Activated CD4-positive, alpha-beta memory T cell treated with anti-CD3 and anti-CD28 coated beads for 36 hours (primary cell): ENCODE measurements at regions not wholly inside any gene's neighbourhood (a gene's known extent, or its start where the extent isn't known, plus 50 kb on each side); places are given as distances from the start of the nearest gene placed in this dataset.

Experiments
- CTCF ChIA-PET: fragments of 350-600 bp; sonication (Branson Sonifier 250); formaldehyde crosslinking; loops from one replicate; lab custom pipeline; 2021; ENCODE audit warnings: antibody characterized with exemption, inconsistent platforms; lab: Charles Lee
- POLR2A ChIA-PET: fragments of 350-600 bp; sonication (Branson Sonifier 250); formaldehyde crosslinking; loops from one replicate; lab custom pipeline; 2021; ENCODE audit warnings: antibody characterized with exemption; lab: Charles Lee
- DNase-seq: peaks from one replicate; pipeline ENCODE4 v3.0.0-alpha.2; 2020
- H3K27ac Mint-ChIP-seq: one replicate; pipeline ENCODE4 v1.8.0; 2021; ENCODE audit warnings: mixed read lengths
- H3K27me3 Mint-ChIP-seq: one replicate; pipeline ENCODE4 v1.8.0; 2021; ENCODE audit warnings: mixed read lengths
- H3K36me3 Mint-ChIP-seq: one replicate; pipeline ENCODE4 v1.8.0; 2021; ENCODE audit warnings: mixed read lengths
- H3K4me1 Mint-ChIP-seq: one replicate; pipeline ENCODE4 v1.8.0; 2021; ENCODE audit warnings: low read depth, mixed read lengths
- H3K4me3 Mint-ChIP-seq: one replicate; pipeline ENCODE4 v1.8.0; 2021; ENCODE audit warnings: mild to moderate bottlenecking, mixed read lengths
- H3K9me3 Mint-ChIP-seq: one replicate; pipeline ENCODE4 v1.8.0; 2021; ENCODE audit warnings: mixed read lengths
- intact Hi-C: fragments of 100-400 bp; cut with micrococcal nuclease; formaldehyde crosslinking; loops from one replicate; pipeline ENCODE4 v1.15.1; 2023

DNA sequence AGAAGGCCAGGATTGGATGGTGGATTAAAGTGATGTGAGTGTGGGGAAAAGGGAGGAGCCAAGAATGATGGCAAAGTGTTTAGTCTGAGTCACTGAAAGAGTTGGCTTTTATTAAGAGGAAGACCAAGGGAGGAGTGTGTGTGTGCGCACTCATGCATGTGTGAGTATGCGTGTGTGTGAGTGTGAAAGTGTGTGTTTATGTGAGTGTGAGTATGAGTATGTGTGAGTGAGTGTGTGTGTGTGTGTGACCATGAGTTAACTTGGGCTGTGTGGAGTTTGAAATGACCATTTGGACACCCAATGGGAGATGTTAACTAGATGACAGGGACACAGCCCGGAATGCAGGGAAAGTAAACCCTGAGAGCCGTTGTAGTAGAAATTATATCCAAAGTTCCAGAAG is 57.6 kb upstream of the EYA2 start:
- Mint-ChIP-seq H3K36me3 (no peaks in the 10 kb centered on the region), H3K4me1 (peaks cover 4% of the 10 kb centered on the region), H3K27ac (no peak overlapping the region), H3K4me3 (no peak overlapping the region), H3K9me3 (no peaks in the 10 kb centered on the region), H3K27me3 (peaks cover 17% of the 10 kb centered on the region)
- CTCF ChIA-PET = no interaction called here
- intact Hi-C loops = no loop called here
- POLR2A ChIA-PET = no interaction called here
- DNase-seq = no peak

DNA sequence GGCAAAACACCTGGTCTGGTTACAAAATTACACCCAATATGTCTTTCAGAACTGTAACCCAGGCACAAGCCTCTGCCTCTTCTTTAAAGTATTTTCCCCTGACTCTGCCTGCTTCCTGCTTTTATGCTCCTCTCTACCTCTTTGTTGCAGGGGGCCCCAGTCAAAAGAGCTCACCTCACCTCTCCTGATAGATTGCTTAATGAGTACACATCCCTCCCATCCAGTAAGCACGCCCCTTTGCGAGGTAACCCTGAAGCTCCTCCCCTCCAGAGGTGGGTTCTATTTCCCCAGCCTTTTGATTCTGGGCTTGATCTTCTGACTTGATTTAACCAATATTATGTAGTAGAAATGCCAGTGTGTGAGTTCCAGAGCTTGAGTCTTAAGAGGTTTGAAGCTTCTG is 56.6 kb upstream of the EYA2 start:
- Mint-ChIP-seq H3K36me3 (no peaks in the 10 kb centered on the region), H3K4me3 (no peak overlapping the region), H3K4me1 (peaks cover 3% of the 10 kb centered on the region), H3K9me3 (no peaks in the 10 kb centered on the region), H3K27ac (no peak overlapping the region), H3K27me3 (peaks cover 19% of the 10 kb centered on the region)
- intact Hi-C loops = no loop called here
- ChIA-PET CTCF (no interaction called here), POLR2A (no interaction called here)
- no peak for DNase-seq

DNA sequence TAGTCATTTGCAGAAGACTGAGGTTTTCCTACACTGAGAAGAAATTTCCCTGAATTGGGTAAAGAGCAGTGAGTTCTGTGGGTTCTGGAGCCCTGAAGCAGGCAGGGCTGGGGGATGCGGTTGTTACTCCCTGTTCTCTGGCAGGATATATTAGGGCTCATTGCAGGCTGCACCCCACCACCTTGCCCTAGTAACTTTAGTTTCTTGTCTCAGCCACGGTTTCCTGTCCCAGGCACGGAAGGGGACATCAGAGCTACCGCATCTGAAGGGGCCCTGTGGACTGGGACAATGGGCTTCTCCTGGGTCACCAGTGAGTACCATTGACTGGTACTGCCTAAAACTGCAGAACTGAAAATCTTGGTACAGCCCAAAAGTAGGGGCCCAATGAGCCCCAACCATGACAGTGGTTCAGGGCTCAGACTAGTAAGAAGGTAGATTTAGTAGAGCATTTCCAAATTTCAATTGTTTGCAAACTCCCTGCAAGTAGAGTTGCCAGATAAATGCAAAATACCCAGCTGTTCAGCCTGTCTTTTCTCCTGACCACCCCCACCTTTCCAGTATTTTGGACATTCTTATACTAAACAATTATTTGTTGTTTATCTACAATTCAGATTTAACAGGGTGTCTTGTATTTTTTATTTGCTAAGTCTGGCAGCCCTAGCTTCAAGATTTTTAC is 54.5 kb upstream of the EYA2 start:
- Mint-ChIP-seq H3K27ac (no peak overlapping the region), H3K36me3 (no peaks in the 10 kb centered on the region), H3K4me1 (no peaks in the 10 kb centered on the region), H3K9me3 (no peaks in the 10 kb centered on the region), H3K4me3 (no peak overlapping the region), H3K27me3 (peaks cover 19% of the 10 kb centered on the region)
- DNase-seq = no peak
- ChIA-PET CTCF (no interaction called here), POLR2A (no interaction called here)
- intact Hi-C loops = no loop called here
